DND-41 (cell line): ENCODE measurements at regions not wholly inside any gene's neighbourhood (a gene's known extent, or its start where the extent isn't known, plus 50 kb on each side); places are given as distances from the start of the nearest gene placed in this dataset.

Experiments used
- CTCF ChIP-seq: IDR thresholded peaks from 2 replicates; pipeline ENCODE4 v1.5.1; 2012; ENCODE audit warnings: borderline replicate concordance, low read length, moderate library complexity, mild to moderate bottlenecking; ENCODE audit not compliant: poor library complexity, severe bottlenecking; ENCODE audit errors: extremely low read depth
- EZH2 ChIP-seq: IDR thresholded peaks from 3 replicates; pipeline ENCODE4 v1.6.1; 2012; ENCODE audit warnings: borderline replicate concordance, low read depth, mild to moderate bottlenecking, moderate library complexity, low read length, inconsistent platforms; ENCODE audit not compliant: severe bottlenecking

GRCh38 chr10:120998251-120998650, 147.1 kb downstream of the WDR11 start:
- TF ChIP-seq CTCF (no peak), EZH2 (no peak)
